ENCODE measurements at regions not wholly inside any gene's neighbourhood (a gene's known extent, or its start where the extent isn't known, plus 50 kb on each side); places are given as distances from the start of the nearest gene placed in this dataset.

GRCh38 chr10:64486149-64486548 is 964.9 kb downstream of the REEP3 start:
- Histone ChIP-seq H2AFZ (ENCODE audit: low read depth, low read length, severe bottlenecking) (no peak overlapping the region), H3K27ac (ENCODE audit: low read depth, low read length) (no peak overlapping the region), H3K9me3 (ENCODE audit: insufficient read depth, low read length) (no peaks in the 10 kb centered on the region), H3K9ac (ENCODE audit: low read length) (no peak overlapping the region), H3K4me2 (ENCODE audit: low read depth, low read length, poor library complexity, severe bottlenecking) (no peak overlapping the region), H3K9me2 (replicated peaks; ENCODE audit: insufficient read depth, low read length) (no peaks in the 10 kb centered on the region), H3F3A (ENCODE audit: insufficient read depth) (no peaks in the 10 kb centered on the region), H3K36me3 (ENCODE audit: low read length) (no peaks in the 10 kb centered on the region), H3K27me3 (ENCODE audit: low read length) (no peaks in the 10 kb centered on the region), H4K20me1 (ENCODE audit: low read depth, low read length) (no peaks in the 10 kb centered on the region), H3K4me3 (ENCODE audit: insufficient read depth, low read length, poor library complexity, severe bottlenecking) (no peak overlapping the region), H3K79me2 (ENCODE audit: insufficient read depth, low read length) (no peaks in the 10 kb centered on the region)
- TF ChIP-seq CTCF (IDR thresholded peaks at IDR 0.05; ENCODE audit: insufficient read depth, low read length, poor library complexity, severe bottlenecking) (no peak), EZH2phosphoT487 (conservative IDR thresholded peaks at IDR 0.05; ENCODE audit: low read length) (no peak)

- Histone ChIP-seq H3K4me2 (ENCODE audit: low read depth, low read length, poor library complexity, severe bottlenecking) (no peak overlapping the region), H3F3A (ENCODE audit: insufficient read depth) (no peaks in the 10 kb centered on the region), H3K4me3 (ENCODE audit: insufficient read depth, low read length, poor library complexity, severe bottlenecking) (no peak overlapping the region), H3K9me2 (replicated peaks; ENCODE audit: insufficient read depth, low read length) (no peaks in the 10 kb centered on the region), H4K20me1 (ENCODE audit: low read depth, low read length) (no peaks in the 10 kb centered on the region), H2AFZ (ENCODE audit: low read depth, low read length, severe bottlenecking) (no peak overlapping the region), H3K9me3 (ENCODE audit: insufficient read depth, low read length) (no peaks in the 10 kb centered on the region), H3K79me2 (ENCODE audit: insufficient read depth, low read length) (no peaks in the 10 kb centered on the region), H3K36me3 (ENCODE audit: low read length) (no peaks in the 10 kb centered on the region), H3K27ac (ENCODE audit: low read depth, low read length) (no peak overlapping the region), H3K9ac (ENCODE audit: low read length) (no peak overlapping the region), H3K27me3 (ENCODE audit: low read length) (no peaks in the 10 kb centered on the region)
- TF ChIP-seq EZH2phosphoT487 (conservative IDR thresholded peaks at IDR 0.05; ENCODE audit: low read length) (no peak), CTCF (IDR thresholded peaks at IDR 0.05; ENCODE audit: insufficient read depth, low read length, poor library complexity, severe bottlenecking) (no peak)
Observed at GRCh38 chr10:64486901-64487300, 965.7 kb downstream of the REEP3 start.

DNA sequence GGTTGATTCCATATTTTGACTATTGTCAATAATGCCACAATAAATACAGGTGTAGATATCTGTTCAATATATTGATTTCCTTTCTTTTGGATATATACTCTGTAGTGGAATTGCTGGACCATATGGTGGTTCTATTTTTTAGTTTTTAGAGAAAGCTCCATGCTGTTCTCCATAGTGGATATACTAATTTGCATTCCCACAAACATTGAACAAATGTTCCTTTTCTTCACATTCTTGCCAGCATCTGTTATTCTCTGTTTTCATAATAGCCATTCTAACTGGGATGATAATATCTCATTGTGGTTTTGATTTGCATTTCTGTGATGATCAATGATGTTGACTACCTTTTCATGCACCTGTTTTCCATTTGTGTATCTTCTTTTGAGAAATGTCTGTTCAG is 973.7 kb downstream of the REEP3 start:
- H3K4me3 ChIP-seq (ENCODE audit: insufficient read depth, low read length, poor library complexity, severe bottlenecking): no peak overlapping the region
- no peaks in the 10 kb centered on the region for H3K9me3 ChIP-seq (ENCODE audit: insufficient read depth, low read length)
- H4K20me1 ChIP-seq (ENCODE audit: low read depth, low read length): no peaks in the 10 kb centered on the region
- no peaks in the 10 kb centered on the region for H3F3A ChIP-seq (ENCODE audit: insufficient read depth)
- H3K4me2 ChIP-seq (ENCODE audit: low read depth, low read length, poor library complexity, severe bottlenecking): no peak overlapping the region
- TF ChIP-seq EZH2phosphoT487 (conservative IDR thresholded peaks at IDR 0.05; ENCODE audit: low read length): no peak
- no peak for TF ChIP-seq CTCF (IDR thresholded peaks at IDR 0.05; ENCODE audit: insufficient read depth, low read length, poor library complexity, severe bottlenecking)
- no peaks in the 10 kb centered on the region for H3K9me2 ChIP-seq (replicated peaks; ENCODE audit: insufficient read depth, low read length)
- no peaks in the 10 kb centered on the region for H3K36me3 ChIP-seq (ENCODE audit: low read length)
- H3K79me2 ChIP-seq (ENCODE audit: insufficient read depth, low read length): no peaks in the 10 kb centered on the region
- H3K27ac ChIP-seq (ENCODE audit: low read depth, low read length): no peak overlapping the region
- no peaks in the 10 kb centered on the region for H3K27me3 ChIP-seq (ENCODE audit: low read length)
- H2AFZ ChIP-seq (ENCODE audit: low read depth, low read length, severe bottlenecking): no peak overlapping the region
- no peak overlapping the region for H3K9ac ChIP-seq (ENCODE audit: low read length)

GRCh38 chr10:64497306-64497705 is 976.1 kb downstream of the REEP3 start:
- Histone ChIP-seq H3K27ac (ENCODE audit: low read depth, low read length) (no peak overlapping the region), H3K9me2 (replicated peaks; ENCODE audit: insufficient read depth, low read length) (no peaks in the 10 kb centered on the region), H3K4me2 (ENCODE audit: low read depth, low read length, poor library complexity, severe bottlenecking) (no peak overlapping the region), H2AFZ (ENCODE audit: low read depth, low read length, severe bottlenecking) (no peak overlapping the region), H3K27me3 (ENCODE audit: low read length) (no peaks in the 10 kb centered on the region), H4K20me1 (ENCODE audit: low read depth, low read length) (no peaks in the 10 kb centered on the region), H3K9ac (ENCODE audit: low read length) (no peak overlapping the region), H3K79me2 (ENCODE audit: insufficient read depth, low read length) (no peaks in the 10 kb centered on the region), H3K9me3 (ENCODE audit: insufficient read depth, low read length) (no peaks in the 10 kb centered on the region), H3K4me3 (ENCODE audit: insufficient read depth, low read length, poor library complexity, severe bottlenecking) (no peak overlapping the region), H3F3A (ENCODE audit: insufficient read depth) (no peaks in the 10 kb centered on the region), H3K36me3 (ENCODE audit: low read length) (no peaks in the 10 kb centered on the region)
- TF ChIP-seq CTCF (IDR thresholded peaks at IDR 0.05; ENCODE audit: insufficient read depth, low read length, poor library complexity, severe bottlenecking): no peak
- TF ChIP-seq EZH2phosphoT487 (conservative IDR thresholded peaks at IDR 0.05; ENCODE audit: low read length): no peak
